HCT116 (cell line): ENCODE measurements at regions not wholly inside any gene's neighbourhood (a gene's known extent, or its start where the extent isn't known, plus 50 kb on each side); places are given as distances from the start of the nearest gene placed in this dataset.

ENCODE experiments used
- EZH2 ChIP-seq: fragments of 200-600 bp; sonication (generic); IDR thresholded peaks from 2 replicates; pipeline ENCODE4 v1.6.1; 2017; ENCODE audit warnings: antibody characterized with exemption, mixed run types
- JUND ChIP-seq: IDR thresholded peaks from 2 replicates; pipeline ENCODE4 v1.6.1; 2012
- RAD21 ChIP-seq: IDR thresholded peaks from 2 replicates; pipeline ENCODE4 v1.6.1; 2012; ENCODE audit warnings: low read depth, mild to moderate bottlenecking
- SP1 ChIP-seq: IDR thresholded peaks from 2 replicates; pipeline ENCODE4 v1.6.1; 2012; ENCODE audit warnings: low read depth
- TF ChIP-seq, protein P1 (sequence below): IDR thresholded peaks from 2 replicates; pipeline ENCODE4 v1.6.1; 2012; ENCODE audit warnings: low read depth
- TF ChIP-seq, protein P2 (sequence below), 3 experiments: fragments of 200-600 bp in 1 of 3; sonication (generic) in 1 of 3; IDR thresholded peaks in 2 of 3; conservative IDR thresholded peaks in 1 of 3; 2 replicates each; pipeline ENCODE4 v1.5.1; 2012 to 2017; ENCODE audit warnings: low read depth in 2 of 3, low read length in 2 of 3, antibody characterized with exemption in 1 of 3, borderline replicate concordance in 1 of 3, control low read depth in 1 of 3, mild to moderate bottlenecking in 1 of 3, mixed read lengths in 1 of 3, mixed run types in 1 of 3, moderate library complexity in 1 of 3; ENCODE audit not compliant: insufficient read depth in 1 of 3
- TF ChIP-seq, protein P3 (sequence below): IDR thresholded peaks from 2 replicates; pipeline ENCODE4 v1.6.1; 2012
- TF ChIP-seq, protein P4 (sequence below): IDR thresholded peaks from 2 replicates; pipeline ENCODE4 v1.6.1; 2011; ENCODE audit warnings: mild to moderate bottlenecking, low read length, moderate library complexity; ENCODE audit not compliant: insufficient replicate concordance; ENCODE audit errors: extremely low read depth

DNA sequence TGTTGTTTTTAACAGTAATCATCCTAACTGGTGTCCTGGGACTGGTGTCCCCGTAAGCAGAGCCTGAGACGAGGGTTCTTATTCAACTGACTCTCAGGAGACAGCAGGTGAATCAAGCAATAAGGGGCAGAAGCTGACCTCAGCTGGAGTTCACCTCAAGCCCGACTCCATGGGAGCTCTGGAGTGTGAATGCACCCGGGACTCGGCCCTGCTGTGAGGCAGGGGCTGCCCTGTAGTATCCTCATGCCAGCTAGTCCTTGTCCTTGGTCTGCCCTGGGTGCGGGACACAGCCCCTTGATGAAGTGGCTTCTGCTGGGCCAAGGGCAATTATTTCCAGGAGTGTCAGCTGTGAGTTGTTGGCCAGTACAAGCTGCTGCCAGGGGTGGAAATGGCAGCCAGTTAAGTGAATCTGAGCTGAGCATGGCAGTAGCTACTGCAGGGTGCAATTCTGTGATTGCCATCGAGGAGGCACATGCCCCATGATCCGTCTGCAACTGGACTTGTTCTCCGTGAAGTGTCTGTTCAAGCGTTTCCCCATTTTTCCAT lies 54.9 kb upstream of the OTOS start (continued):
- TF ChIP-seq, protein P1, sequence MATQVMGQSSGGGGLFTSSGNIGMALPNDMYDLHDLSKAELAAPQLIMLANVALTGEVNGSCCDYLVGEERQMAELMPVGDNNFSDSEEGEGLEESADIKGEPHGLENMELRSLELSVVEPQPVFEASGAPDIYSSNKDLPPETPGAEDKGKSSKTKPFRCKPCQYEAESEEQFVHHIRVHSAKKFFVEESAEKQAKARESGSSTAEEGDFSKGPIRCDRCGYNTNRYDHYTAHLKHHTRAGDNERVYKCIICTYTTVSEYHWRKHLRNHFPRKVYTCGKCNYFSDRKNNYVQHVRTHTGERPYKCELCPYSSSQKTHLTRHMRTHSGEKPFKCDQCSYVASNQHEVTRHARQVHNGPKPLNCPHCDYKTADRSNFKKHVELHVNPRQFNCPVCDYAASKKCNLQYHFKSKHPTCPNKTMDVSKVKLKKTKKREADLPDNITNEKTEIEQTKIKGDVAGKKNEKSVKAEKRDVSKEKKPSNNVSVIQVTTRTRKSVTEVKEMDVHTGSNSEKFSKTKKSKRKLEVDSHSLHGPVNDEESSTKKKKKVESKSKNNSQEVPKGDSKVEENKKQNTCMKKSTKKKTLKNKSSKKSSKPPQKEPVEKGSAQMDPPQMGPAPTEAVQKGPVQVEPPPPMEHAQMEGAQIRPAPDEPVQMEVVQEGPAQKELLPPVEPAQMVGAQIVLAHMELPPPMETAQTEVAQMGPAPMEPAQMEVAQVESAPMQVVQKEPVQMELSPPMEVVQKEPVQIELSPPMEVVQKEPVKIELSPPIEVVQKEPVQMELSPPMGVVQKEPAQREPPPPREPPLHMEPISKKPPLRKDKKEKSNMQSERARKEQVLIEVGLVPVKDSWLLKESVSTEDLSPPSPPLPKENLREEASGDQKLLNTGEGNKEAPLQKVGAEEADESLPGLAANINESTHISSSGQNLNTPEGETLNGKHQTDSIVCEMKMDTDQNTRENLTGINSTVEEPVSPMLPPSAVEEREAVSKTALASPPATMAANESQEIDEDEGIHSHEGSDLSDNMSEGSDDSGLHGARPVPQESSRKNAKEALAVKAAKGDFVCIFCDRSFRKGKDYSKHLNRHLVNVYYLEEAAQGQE: no peak
- TF ChIP-seq, protein P2, sequence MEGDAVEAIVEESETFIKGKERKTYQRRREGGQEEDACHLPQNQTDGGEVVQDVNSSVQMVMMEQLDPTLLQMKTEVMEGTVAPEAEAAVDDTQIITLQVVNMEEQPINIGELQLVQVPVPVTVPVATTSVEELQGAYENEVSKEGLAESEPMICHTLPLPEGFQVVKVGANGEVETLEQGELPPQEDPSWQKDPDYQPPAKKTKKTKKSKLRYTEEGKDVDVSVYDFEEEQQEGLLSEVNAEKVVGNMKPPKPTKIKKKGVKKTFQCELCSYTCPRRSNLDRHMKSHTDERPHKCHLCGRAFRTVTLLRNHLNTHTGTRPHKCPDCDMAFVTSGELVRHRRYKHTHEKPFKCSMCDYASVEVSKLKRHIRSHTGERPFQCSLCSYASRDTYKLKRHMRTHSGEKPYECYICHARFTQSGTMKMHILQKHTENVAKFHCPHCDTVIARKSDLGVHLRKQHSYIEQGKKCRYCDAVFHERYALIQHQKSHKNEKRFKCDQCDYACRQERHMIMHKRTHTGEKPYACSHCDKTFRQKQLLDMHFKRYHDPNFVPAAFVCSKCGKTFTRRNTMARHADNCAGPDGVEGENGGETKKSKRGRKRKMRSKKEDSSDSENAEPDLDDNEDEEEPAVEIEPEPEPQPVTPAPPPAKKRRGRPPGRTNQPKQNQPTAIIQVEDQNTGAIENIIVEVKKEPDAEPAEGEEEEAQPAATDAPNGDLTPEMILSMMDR (IDR thresholded peaks at IDR 0.05 in 2 of 3, conservative IDR thresholded peaks at IDR 0.05 in 1 of 3; ENCODE audit: borderline replicate concordance in 1 of 3, insufficient read depth in 1 of 3, low read depth in 2 of 3, low read length in 2 of 3): no peak
- no peak for TF ChIP-seq RAD21
- TF ChIP-seq, protein P3, sequence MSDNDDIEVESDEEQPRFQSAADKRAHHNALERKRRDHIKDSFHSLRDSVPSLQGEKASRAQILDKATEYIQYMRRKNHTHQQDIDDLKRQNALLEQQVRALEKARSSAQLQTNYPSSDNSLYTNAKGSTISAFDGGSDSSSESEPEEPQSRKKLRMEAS: no peak
- TF ChIP-seq, protein P4, sequence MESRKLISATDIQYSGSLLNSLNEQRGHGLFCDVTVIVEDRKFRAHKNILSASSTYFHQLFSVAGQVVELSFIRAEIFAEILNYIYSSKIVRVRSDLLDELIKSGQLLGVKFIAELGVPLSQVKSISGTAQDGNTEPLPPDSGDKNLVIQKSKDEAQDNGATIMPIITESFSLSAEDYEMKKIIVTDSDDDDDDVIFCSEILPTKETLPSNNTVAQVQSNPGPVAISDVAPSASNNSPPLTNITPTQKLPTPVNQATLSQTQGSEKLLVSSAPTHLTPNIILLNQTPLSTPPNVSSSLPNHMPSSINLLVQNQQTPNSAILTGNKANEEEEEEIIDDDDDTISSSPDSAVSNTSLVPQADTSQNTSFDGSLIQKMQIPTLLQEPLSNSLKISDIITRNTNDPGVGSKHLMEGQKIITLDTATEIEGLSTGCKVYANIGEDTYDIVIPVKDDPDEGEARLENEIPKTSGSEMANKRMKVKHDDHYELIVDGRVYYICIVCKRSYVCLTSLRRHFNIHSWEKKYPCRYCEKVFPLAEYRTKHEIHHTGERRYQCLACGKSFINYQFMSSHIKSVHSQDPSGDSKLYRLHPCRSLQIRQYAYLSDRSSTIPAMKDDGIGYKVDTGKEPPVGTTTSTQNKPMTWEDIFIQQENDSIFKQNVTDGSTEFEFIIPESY: no peak
- TF ChIP-seq SP1: no peak
- no peak for TF ChIP-seq JUND
- no peak for TF ChIP-seq EZH2
